H9 (cell line): ENCODE measurements at regions not wholly inside any gene's neighbourhood (a gene's known extent, or its start where the extent isn't known, plus 50 kb on each side); places are given as distances from the start of the nearest gene placed in this dataset.

Source experiments
- DNase-seq: peaks from one replicate; pipeline ENCODE4 v3.0.0-alpha.2; 2017
- H2AFZ ChIP-seq: one replicate; pipeline ENCODE4 v1.6.1; 2013; ENCODE audit warnings: mild to moderate bottlenecking, low read length, control low read depth, moderate library complexity
- H2AK5ac ChIP-seq: 2 replicates; pipeline ENCODE4 v1.6.1; 2013; ENCODE audit warnings: low read length, control low read depth, mixed read lengths; ENCODE audit not compliant: insufficient read length
- H2BK120ac ChIP-seq: one replicate; pipeline ENCODE4 v1.6.1; 2013; ENCODE audit warnings: low read depth, mild to moderate bottlenecking, low read length, control low read depth, inconsistent platforms; ENCODE audit not compliant: poor library complexity, severe bottlenecking
- H2BK12ac ChIP-seq: 2 replicates; pipeline ENCODE4 v1.6.1; 2013; ENCODE audit warnings: low read length, control low read depth, mixed read lengths, low read depth; ENCODE audit not compliant: insufficient read length
- H2BK15ac ChIP-seq: 2 replicates; pipeline ENCODE4 v1.6.1; 2013; ENCODE audit warnings: low read depth, low read length, control low read depth
- H2BK20ac ChIP-seq: one replicate; pipeline ENCODE4 v1.6.1; 2013; ENCODE audit warnings: low read depth, mild to moderate bottlenecking, low read length, control low read depth, inconsistent platforms; ENCODE audit not compliant: poor library complexity, severe bottlenecking
- H2BK5ac ChIP-seq: 2 replicates; pipeline ENCODE4 v1.6.1; 2013; ENCODE audit warnings: low read length, control low read depth, mixed read lengths; ENCODE audit not compliant: insufficient read length
- H3K14ac ChIP-seq: 2 replicates; pipeline ENCODE4 v1.6.1; 2013; ENCODE audit warnings: low read length, control low read depth; ENCODE audit not compliant: insufficient read depth
- H3K18ac ChIP-seq: 2 replicates; pipeline ENCODE4 v1.6.1; 2013; ENCODE audit warnings: low read depth, mild to moderate bottlenecking, mixed read lengths, low read length, control low read depth; ENCODE audit not compliant: insufficient read length
- H3K23ac ChIP-seq: 2 replicates; pipeline ENCODE4 v1.6.1; 2013; ENCODE audit warnings: low read length, control low read depth, mixed read lengths, low read depth; ENCODE audit not compliant: insufficient read length
- H3K23me2 ChIP-seq: 2 replicates; pipeline ENCODE4 v1.6.1; 2013; ENCODE audit warnings: low read depth, mild to moderate bottlenecking, mixed read lengths, low read length, control low read depth; ENCODE audit not compliant: insufficient read length, poor library complexity, severe bottlenecking
- H3K27ac ChIP-seq: 2 replicates; pipeline ENCODE4 v1.5.1; 2013; ENCODE audit warnings: low read length, control low read depth, mixed read lengths, low read depth; ENCODE audit not compliant: insufficient read length
- H3K27me3 ChIP-seq: 2 replicates; pipeline ENCODE4 v1.6.1; 2013; ENCODE audit warnings: low read length, control low read depth, inconsistent platforms; ENCODE audit not compliant: insufficient read depth
- H3K4ac ChIP-seq: 2 replicates; pipeline ENCODE4 v1.6.1; 2013; ENCODE audit warnings: low read depth, mild to moderate bottlenecking, control low read depth, inconsistent platforms, low read length, moderate library complexity
- H3K4me1 ChIP-seq: 2 replicates; pipeline ENCODE4 v1.6.1; 2013; ENCODE audit warnings: low read length, control low read depth, inconsistent platforms; ENCODE audit not compliant: insufficient read depth
- H3K4me2 ChIP-seq: 2 replicates; pipeline ENCODE4 v1.6.1; 2013; ENCODE audit warnings: low read length, control low read depth, mixed read lengths; ENCODE audit not compliant: insufficient read length, insufficient read depth
- H3K56ac ChIP-seq: 2 replicates; pipeline ENCODE4 v1.6.1; 2013; ENCODE audit warnings: low read depth, mild to moderate bottlenecking, mixed read lengths, low read length, control low read depth; ENCODE audit not compliant: insufficient read length
- H3K79me1 ChIP-seq: 2 replicates; pipeline ENCODE4 v1.6.1; 2013; ENCODE audit warnings: low read depth, mild to moderate bottlenecking, moderate library complexity, low read length, control low read depth, inconsistent platforms; ENCODE audit not compliant: insufficient read depth, poor library complexity, severe bottlenecking
- H3K79me2 ChIP-seq: 2 replicates; pipeline ENCODE4 v1.6.1; 2013; ENCODE audit warnings: low read length, control low read depth, inconsistent platforms; ENCODE audit not compliant: insufficient read depth
- H3K9ac ChIP-seq: 2 replicates; pipeline ENCODE4 v1.6.1; 2013; ENCODE audit warnings: low read length, control low read depth, mixed read lengths; ENCODE audit not compliant: insufficient read length; ENCODE audit errors: extremely low read depth
- H3K9me3 ChIP-seq: one replicate; pipeline ENCODE4 v1.6.1; 2013; ENCODE audit warnings: low read depth, low read length, inconsistent platforms; ENCODE audit not compliant: control insufficient read depth
- H3T11ph ChIP-seq: one replicate; pipeline ENCODE4 v1.6.1; 2013; ENCODE audit warnings: mild to moderate bottlenecking, low read length, control low read depth, inconsistent platforms
- H4K20me1 ChIP-seq: one replicate; pipeline ENCODE4 v1.6.1; 2013; ENCODE audit not compliant: control insufficient read depth, insufficient read length, insufficient read depth
- H4K5ac ChIP-seq: 2 replicates; pipeline ENCODE4 v1.6.1; 2013; ENCODE audit warnings: low read depth, mild to moderate bottlenecking, mixed read lengths, low read length, control low read depth; ENCODE audit not compliant: insufficient read length
- H4K8ac ChIP-seq: replicated peaks from 2 replicates; pipeline ENCODE4 v1.6.1; 2013; ENCODE audit warnings: low read length, control low read depth, mixed read lengths, low read depth; ENCODE audit not compliant: insufficient read length
- H4K91ac ChIP-seq: 2 replicates; pipeline ENCODE4 v1.6.1; 2013; ENCODE audit warnings: low read depth, mild to moderate bottlenecking, moderate library complexity, mixed read lengths, low read length, control low read depth; ENCODE audit not compliant: insufficient read length
- H3K27ac Mint-ChIP-seq, 3 experiments: 2 replicates in 2 of 3; 3 replicates in 1 of 3; pipeline ENCODE4 v1.8.0; 2020 to 2021; ENCODE audit warnings: mixed read lengths in 3 of 3, mild to moderate bottlenecking in 1 of 3, moderate library complexity in 1 of 3
- H3K27me3 Mint-ChIP-seq: 2 replicates; pipeline ENCODE4 v1.8.0; 2021; ENCODE audit warnings: low read depth, mild to moderate bottlenecking, moderate library complexity, mixed read lengths
- H3K36me3 Mint-ChIP-seq, 3 experiments: 2 replicates in 2 of 3; 3 replicates in 1 of 3; pipeline ENCODE4 v1.8.0; 2020 to 2021; ENCODE audit warnings: low read depth in 3 of 3, mixed read lengths in 3 of 3; ENCODE audit not compliant: insufficient read depth in 1 of 3
- H3K4me1 Mint-ChIP-seq, 2 experiments: 2 replicates each; pipeline ENCODE4 v1.8.0; 2020; ENCODE audit warnings: mixed read lengths in 2 of 2
- H3K4me3 Mint-ChIP-seq, 2 experiments: 2 replicates in 1 of 2; 3 replicates in 1 of 2; pipeline ENCODE4 v1.8.0; 2020 to 2021; ENCODE audit warnings: mild to moderate bottlenecking in 2 of 2, mixed read lengths in 2 of 2, moderate library complexity in 1 of 2
- H3K9me3 Mint-ChIP-seq, 2 experiments: 2 replicates in 1 of 2; 3 replicates in 1 of 2; pipeline ENCODE4 v1.8.0; 2020; ENCODE audit warnings: mild to moderate bottlenecking in 2 of 2, mixed read lengths in 2 of 2, moderate library complexity in 1 of 2
- CTCF ChIP-seq: fragments of 200-600 bp; sonication (generic); conservative IDR thresholded peaks from 3 replicates; pipeline ENCODE4 v1.8.0; 2021; ENCODE audit warnings: antibody characterized with exemption, mild to moderate bottlenecking
- WGBS: extraction: QIAGEN DNeasy Blood & Tissue Kit; methylation state at CpG from one replicate; pipeline ENCODE4 v1.1.7; 2013; ENCODE audit warnings: missing lambda C conversion rate, low lambda C conversion rate, mixed read lengths; ENCODE audit not compliant: insufficient read length; ENCODE audit errors: extremely low coverage; 5-methylcytosine and 5-hydroxymethylcytosine counted together

GRCh38 chr3:56672-57071 lies 139.9 kb upstream of the CHL1 start:
- Histone ChIP-seq H3K23me2 (no peaks in the 10 kb centered on the region), H2BK15ac (no peak overlapping the region), H3K27ac (no peak overlapping the region), H2AFZ (no peak overlapping the region), H3K4me2 (no peak overlapping the region), H2BK20ac (no peak overlapping the region), H2BK5ac (no peak overlapping the region), H3K14ac (no peak overlapping the region; the same call in 1 of the 2 replicates), H2BK12ac (no peak overlapping the region), H4K8ac (no peak overlapping the region), H4K91ac (no peak overlapping the region), H3K79me2 (no peaks in the 10 kb centered on the region), H3K23ac (no peak overlapping the region), H3K18ac (no peak overlapping the region), H4K20me1 (no peaks in the 10 kb centered on the region), H3K9me3 (no peaks in the 10 kb centered on the region), H3K56ac (no peak overlapping the region), H3K79me1 (no peaks in the 10 kb centered on the region), H4K5ac (no peak overlapping the region), H3K4me1 (no peaks in the 10 kb centered on the region), H2AK5ac (no peak overlapping the region), H3K9ac (no peak overlapping the region), H3K4ac (no peak overlapping the region), H3K27me3 (no peaks in the 10 kb centered on the region), H2BK120ac (no peak overlapping the region), H3T11ph (no peak overlapping the region)
- TF ChIP-seq CTCF, result no peak
- H3K9me3 Mint-ChIP-seq, result peaks cover 0 to under 1% of the 10 kb centered on the region in 2 experiments; a peak in 1 of 5 replicates
- H3K4me3 Mint-ChIP-seq, result no peak overlapping the region
- WGBS, result no CpG with 5 or more reads among the region's 4 CpGs
- H3K36me3 Mint-ChIP-seq, result peaks cover 0 to under 1% (median 0%) of the 10 kb centered on the region in 3 experiments; a peak in 1 of 7 replicates
- H3K27me3 Mint-ChIP-seq, result no peaks in the 10 kb centered on the region
- no peak for DNase-seq
- H3K27ac Mint-ChIP-seq, result no peak overlapping the region
- no peaks in the 10 kb centered on the region for H3K4me1 Mint-ChIP-seq
